WTC11 (cell line): ENCODE measurements at regions not wholly inside any gene's neighbourhood (a gene's known extent, or its start where the extent isn't known, plus 50 kb on each side); places are given as distances from the start of the nearest gene placed in this dataset.

Experiments used
- CREM ChIP-seq: sonication (generic); formaldehyde crosslinking; IDR thresholded peaks from 2 replicates; pipeline ENCODE4 v1.8.1; 2022; ENCODE audit warnings: mild to moderate bottlenecking, missing genetic modification reagents, moderate library complexity
- TF ChIP-seq, protein P1 (sequence below): fragments of 200-600 bp; IDR thresholded peaks from 2 replicates; pipeline ENCODE4 v1.8.0; 2022; ENCODE audit warnings: antibody characterized with exemption

- TF ChIP-seq, protein P1, sequence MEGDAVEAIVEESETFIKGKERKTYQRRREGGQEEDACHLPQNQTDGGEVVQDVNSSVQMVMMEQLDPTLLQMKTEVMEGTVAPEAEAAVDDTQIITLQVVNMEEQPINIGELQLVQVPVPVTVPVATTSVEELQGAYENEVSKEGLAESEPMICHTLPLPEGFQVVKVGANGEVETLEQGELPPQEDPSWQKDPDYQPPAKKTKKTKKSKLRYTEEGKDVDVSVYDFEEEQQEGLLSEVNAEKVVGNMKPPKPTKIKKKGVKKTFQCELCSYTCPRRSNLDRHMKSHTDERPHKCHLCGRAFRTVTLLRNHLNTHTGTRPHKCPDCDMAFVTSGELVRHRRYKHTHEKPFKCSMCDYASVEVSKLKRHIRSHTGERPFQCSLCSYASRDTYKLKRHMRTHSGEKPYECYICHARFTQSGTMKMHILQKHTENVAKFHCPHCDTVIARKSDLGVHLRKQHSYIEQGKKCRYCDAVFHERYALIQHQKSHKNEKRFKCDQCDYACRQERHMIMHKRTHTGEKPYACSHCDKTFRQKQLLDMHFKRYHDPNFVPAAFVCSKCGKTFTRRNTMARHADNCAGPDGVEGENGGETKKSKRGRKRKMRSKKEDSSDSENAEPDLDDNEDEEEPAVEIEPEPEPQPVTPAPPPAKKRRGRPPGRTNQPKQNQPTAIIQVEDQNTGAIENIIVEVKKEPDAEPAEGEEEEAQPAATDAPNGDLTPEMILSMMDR = no peak
- TF ChIP-seq CREM (CRISPR knock-in tag) = no peak
Measured at GRCh38 chr21:15242906-15243305, 178.1 kb upstream of the NRIP1 start.
